Stimulated activated CD8-positive, alpha-beta memory T cell treated with anti-CD3 and anti-CD28 coated beads, Interleukin-7, amount 100 ng/mL, for 4 hours (primary cell): ENCODE measurements at regions not wholly inside any gene's neighbourhood (a gene's known extent, or its start where the extent isn't known, plus 50 kb on each side); places are given as distances from the start of the nearest gene placed in this dataset.

Source experiments
- DNase-seq, 2 donors: peaks; one replicate each; pipeline ENCODE4 v3.0.0-alpha.2; 2020; ENCODE audit warnings: low read depth in 2 of 2

DNA sequence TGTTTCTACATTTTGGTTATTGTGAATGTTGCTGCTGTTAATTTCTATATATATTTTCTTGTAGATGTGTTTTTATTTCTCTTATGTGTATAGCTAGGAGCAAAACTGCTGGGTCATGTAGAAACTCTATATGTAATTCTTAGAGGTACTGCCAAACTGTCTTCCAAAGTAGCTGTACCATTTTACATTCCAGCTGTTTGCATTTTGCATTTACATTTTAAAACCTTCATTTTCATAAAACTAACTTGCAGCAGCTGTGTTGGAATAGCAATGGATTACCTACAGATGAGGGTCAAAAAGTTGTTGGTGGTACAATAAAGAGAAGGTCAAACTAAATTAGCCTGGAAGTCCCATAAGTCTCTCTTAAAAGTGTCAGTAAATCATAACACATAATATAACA, 1109.7 kb downstream of the FLRT2 start:
- no peak for DNase-seq

- DNase-seq = no peak
These were observed 1109.2 kb downstream of the FLRT2 start for GRCh38 chr14:86639146-86639545.

- no peak for DNase-seq
These were observed 1097.1 kb downstream of the FLRT2 start for GRCh38 chr14:86627080-86627479.

DNA sequence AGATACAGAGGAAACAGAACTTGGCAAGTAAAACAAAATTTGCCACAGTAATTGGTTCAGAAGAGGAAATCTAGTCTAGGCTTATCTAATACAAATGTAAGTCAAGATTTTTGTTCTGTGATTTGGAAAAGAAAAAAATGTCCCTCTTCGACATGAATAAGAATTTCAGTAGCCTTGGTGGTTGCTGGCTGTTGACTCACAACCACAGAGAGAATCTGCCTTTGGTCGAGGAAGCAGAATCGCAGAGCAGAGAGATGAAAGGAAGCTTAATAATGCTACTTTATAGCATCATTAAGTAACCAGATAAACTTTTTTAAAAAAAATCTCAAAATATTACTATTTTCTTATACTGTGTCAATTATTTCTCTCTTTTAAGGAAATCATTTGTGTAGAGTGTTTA, 1096.6 kb downstream of the FLRT2 start:
- DNase-seq = no peak

DNA sequence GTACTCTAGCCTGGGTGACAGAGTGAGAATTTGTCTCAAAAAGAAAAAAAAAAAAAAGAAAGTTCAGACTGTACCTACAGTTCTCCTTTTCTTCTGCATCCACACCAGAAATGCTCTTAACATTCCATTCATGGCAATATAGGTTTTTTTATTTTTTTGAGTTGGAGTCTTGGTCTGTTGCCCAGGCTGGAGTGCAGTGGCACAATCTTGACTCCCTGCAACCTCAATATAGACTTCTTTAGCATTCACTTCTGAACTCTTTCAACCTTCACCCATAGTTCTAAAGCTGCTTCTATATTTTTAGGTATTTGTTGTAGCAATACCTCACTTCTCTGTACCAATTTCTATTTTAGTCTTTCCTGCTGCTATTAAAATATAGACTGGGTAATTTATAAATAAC, 1095.7 kb downstream of the FLRT2 start:
- no peak for DNase-seq

GRCh38 chr14:86619726-86620125, 1089.8 kb downstream of the FLRT2 start:
- no peak for DNase-seq

DNA sequence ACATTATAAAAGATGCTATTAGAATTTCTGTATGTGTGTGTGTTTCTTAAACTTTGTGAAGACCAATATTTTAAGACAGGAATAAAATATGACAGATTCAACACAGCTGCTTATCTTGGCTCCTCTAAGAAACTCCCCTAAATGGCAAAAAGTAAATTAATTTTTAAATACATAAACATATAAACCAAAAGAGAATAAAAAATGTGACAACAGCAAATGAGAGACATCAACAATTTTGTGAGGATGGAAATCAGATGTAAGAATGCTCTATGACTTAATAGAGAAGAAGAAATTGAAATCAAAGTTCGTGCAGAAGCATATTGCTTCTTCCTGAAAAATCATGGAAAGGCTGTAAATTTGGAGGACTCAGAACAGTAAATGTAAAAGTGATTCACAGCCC, 1083.8 kb downstream of the FLRT2 start:
- no peak for DNase-seq

DNA sequence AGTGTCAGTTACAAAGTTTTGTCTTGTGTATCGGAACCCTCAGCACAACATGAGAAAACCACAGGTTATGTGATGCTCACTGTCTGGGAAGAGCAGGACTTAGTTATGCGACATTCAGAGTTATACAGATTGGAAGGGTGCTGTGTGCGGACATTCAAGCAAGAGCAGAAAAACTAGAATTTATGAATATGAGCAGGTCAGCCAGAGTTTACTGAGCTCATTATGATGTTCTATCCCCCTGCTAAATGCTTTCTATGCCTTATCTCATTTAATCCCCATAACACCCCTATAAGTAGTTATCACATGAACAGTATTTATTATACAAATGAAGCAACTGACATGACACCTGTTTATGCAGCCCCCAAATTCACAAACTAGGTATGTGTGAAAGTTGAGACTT, 1083.2 kb downstream of the FLRT2 start:
- no peak for DNase-seq

DNA sequence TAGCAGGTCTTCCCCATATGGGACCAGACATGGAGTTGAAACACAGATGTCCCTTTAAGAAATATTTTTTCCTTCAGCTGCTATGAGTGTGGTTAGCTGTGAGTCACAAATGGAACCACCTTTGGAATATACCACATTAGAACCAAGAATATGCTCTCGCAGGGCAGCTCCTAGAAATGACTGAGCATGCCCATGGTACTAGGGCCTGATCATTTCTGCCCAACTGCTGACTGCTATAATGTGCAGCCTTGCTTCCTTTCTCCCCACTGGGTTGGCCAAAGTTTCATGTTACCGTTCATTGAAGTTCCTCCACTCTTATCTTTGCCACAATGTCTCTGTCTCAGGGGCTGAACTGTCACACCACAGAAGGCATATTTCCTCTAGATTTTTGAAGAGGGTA, 1074.6 kb downstream of the FLRT2 start:
- no peak for DNase-seq

- DNase-seq = no peak
These were observed 1072.3 kb downstream of the FLRT2 start for GRCh38 chr14:86602263-86602662.

GRCh38 chr14:86601813-86602212, 1071.9 kb downstream of the FLRT2 start:
- no peak for DNase-seq

DNA sequence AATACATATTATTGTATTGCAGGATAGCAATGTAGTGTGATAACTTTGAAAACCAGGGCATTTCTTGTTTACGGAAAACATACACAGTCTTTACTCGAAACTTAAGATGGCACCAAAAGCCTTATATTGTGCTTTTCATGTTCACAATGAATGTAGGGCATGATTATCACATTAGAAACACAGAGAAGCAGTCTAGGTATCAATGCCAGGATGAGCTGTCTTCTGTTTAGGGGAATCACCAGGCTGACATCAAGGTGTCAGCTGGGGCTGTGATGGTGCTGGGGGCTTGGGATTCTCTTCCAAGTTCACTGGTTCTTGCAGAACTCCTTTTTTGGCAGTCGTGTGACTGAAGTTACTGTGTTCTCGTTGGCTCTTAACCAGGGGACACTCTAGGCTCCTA, 1067.3 kb downstream of the FLRT2 start:
- no peak for DNase-seq

DNA sequence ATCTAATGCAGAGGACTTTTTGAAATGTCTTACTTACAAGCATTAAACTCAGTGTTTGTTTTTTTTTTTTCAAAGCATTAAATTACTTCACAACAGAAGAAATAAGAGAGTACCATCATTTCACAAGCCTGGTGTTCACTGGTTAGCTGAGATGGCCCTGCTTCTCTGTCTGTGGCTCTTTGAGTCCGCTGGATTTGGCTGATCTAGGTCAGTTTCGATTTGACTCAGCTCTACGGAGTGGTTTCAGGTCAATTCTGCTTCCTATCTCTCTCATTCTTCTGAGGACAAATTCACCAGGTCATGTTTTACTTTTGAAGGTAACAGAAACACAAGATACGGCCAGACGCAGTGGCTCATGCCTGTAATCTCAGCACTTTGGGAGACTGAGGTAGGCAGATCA, 1066.1 kb downstream of the FLRT2 start:
- no peak for DNase-seq

DNA sequence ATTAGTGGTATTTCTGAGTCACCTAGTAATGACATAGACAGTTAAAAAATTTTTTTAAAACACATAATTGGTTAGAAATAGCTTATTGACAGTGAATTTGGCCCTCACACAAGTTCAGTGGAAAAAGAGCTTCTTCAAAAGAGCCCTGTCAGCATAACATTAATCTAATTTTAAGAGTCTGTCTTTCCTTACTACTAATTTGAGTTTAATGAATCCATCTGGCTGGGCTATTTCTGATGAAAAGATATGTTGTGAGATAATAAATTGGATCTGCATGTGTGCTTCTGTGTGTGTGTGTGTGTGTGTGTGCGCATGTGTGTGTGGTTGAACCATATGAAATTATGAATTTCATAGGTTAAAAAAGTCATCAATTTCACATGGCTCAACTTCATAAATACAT, 1045.2 kb downstream of the FLRT2 start:
- DNase-seq = no peak

DNA sequence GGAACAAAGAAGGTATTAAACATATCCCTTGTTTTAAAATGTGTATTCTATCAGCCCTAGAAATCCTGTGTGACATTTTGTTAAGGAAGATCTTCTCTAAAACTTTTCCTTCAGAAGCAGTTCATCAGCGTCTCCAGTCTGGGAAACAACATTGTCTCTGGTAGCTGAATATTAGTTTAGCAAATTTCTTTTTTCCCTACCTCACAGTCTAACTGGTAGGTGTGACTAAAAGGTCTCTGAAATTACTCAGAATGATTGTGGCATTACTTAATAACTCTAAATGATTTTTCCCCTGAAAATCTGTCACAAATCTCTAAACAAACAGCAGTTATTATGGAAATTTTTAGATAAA, 1044.8 kb downstream of the FLRT2 start:
- DNase-seq = no peak

GRCh38 chr14:86574051-86574777, 1044.3 kb downstream of the FLRT2 start:
- DNase-seq = no peak

DNA sequence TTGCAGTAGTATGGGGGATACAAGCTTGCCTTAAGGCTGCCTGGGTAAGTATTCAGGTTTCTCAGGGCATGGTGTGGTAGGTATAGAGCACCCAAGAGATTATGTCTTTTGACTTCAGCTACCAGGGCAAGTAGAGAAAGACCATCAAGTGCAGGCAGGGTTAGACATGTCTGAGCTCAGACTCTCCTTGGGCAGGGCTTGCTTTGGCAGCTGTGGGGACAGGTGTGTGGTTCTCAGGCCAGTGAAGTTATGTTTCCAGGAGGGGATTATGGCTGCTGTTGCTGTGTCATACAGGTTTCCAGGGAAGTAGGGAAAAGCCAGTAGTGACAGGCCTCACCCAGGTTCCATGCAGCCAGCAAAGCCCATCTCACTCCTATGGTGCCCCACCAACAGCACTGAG, 1040.4 kb downstream of the FLRT2 start:
- no peak for DNase-seq

- DNase-seq = no peak
These were observed 1013.6 kb downstream of the FLRT2 start for GRCh38 chr14:86543521-86543920.

GRCh38 chr14:86541972-86542371, 1012.0 kb downstream of the FLRT2 start:
- no peak for DNase-seq

- DNase-seq = no peak
These were observed 1010.8 kb downstream of the FLRT2 start for GRCh38 chr14:86540636-86541247.

DNA sequence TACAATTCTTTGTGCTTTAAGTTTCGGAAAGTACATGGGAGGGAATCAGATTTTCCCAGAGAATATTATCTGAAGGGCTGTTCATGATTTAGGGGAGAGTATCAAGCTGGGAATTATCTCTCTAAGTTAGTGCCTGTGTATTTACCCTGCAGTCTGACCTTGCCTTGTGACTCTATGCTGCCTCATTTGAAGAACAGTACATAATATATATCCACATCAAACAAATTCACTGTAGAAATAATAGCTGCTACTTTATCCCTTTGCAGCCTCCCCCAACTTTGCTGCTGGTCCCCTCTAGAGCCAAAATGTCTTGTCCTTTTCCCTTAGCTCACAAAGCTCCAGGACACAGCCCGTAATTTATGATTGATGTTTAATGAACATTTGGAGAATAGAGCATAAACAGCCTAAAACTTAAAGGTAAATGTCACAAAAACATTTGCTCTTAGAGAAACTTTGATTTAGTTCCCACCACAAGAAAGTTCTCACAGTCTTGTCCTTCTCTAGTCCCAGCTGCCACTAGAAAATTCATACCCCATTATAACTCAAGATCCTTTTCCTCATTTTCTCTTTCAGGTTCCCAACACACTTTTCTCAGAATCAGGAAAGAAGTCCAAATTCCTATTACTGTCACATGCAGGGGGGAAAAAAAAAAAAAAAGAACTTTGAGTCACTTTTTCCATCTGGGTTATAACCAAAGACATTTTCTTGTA, 1009.6 kb downstream of the FLRT2 start:
- DNase-seq = no peak

DNA sequence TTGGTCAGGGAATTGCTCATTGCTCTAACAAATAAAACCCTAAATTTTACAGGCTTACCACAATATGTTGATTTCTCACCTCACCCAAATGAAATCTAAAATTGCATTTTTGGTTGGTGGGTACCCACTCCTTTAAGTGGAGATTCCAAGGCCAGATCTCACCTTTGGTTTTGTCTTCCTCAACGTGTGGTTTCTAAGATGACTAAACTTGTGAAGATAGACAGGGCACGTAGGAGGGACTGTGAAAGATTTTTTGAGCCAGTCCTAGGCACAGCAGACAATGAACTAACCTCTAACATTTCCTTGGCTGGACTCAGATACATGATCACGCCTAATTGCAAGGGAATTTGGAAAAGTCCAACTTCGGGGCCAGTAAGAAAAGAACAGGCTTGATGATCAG, 1003.9 kb downstream of the FLRT2 start:
- no peak for DNase-seq

- DNase-seq = no peak
These were observed 1002.3 kb downstream of the FLRT2 start for GRCh38 chr14:86532219-86532618.
